ENCODE measurements at regions not wholly inside any gene's neighbourhood (a gene's known extent, or its start where the extent isn't known, plus 50 kb on each side); places are given as distances from the start of the nearest gene placed in this dataset.

DNA sequence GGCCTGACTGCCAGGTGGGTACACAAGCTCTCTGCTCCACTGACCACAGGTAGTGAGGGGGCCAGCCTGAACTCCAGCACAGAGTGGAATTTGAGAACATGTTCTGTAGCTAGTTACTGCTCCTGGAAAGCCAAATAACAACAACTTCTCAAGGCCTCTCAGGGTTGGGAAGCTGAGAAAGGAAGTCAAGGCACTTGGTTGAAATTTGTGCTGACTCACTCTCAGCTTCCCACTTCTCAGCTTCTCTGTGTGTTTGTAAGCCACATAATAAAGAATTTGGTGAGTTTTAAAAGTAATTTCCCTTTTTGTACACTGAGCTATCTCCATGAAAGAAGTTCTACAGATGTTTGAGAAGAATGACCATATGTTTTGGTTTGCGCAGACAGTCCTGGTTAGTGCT, 234.9 kb downstream of the KTN1 start:
- H3K36me3 Mint-ChIP-seq (ENCODE audit: insufficient read depth): no peaks in the 10 kb centered on the region
- no peak for DNase-seq (ENCODE audit: low spot score, unreplicated experiment)
- H3K27ac Mint-ChIP-seq: no peak overlapping the region
- TF ChIP-seq, protein P1, sequence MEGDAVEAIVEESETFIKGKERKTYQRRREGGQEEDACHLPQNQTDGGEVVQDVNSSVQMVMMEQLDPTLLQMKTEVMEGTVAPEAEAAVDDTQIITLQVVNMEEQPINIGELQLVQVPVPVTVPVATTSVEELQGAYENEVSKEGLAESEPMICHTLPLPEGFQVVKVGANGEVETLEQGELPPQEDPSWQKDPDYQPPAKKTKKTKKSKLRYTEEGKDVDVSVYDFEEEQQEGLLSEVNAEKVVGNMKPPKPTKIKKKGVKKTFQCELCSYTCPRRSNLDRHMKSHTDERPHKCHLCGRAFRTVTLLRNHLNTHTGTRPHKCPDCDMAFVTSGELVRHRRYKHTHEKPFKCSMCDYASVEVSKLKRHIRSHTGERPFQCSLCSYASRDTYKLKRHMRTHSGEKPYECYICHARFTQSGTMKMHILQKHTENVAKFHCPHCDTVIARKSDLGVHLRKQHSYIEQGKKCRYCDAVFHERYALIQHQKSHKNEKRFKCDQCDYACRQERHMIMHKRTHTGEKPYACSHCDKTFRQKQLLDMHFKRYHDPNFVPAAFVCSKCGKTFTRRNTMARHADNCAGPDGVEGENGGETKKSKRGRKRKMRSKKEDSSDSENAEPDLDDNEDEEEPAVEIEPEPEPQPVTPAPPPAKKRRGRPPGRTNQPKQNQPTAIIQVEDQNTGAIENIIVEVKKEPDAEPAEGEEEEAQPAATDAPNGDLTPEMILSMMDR (IDR thresholded peaks at IDR 0.05; ENCODE audit: unreplicated experiment): no peak
- no peaks in the 10 kb centered on the region for H3K27me3 Mint-ChIP-seq
- no peak overlapping the region for H3K4me3 Mint-ChIP-seq (ENCODE audit: low read depth)
- H3K9me3 Mint-ChIP-seq (ENCODE audit: low read depth): peaks cover 13% of the 10 kb centered on the region
- H3K4me1 Mint-ChIP-seq (ENCODE audit: low read depth): no peaks in the 10 kb centered on the region

DNA sequence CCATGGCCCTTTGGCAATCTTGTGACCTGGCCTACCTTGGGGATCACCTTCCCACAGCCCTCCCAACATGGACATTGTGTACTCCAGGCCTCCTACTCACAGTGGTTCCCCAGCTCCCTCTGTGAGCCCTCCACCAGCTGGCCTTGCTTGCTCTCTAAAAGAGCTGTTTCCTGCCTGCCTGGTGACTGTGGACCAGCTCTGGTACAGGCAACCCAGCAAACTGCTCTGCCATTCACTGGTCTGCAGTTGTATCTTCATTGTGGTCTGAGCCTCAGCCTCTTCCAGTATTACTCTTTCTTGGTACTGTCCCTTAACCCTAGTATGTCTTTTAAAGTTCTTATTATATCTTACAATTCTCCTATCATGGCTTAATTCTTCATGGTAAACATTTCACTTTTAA, 236.2 kb downstream of the KTN1 start:
- no peaks in the 10 kb centered on the region for H3K36me3 Mint-ChIP-seq (ENCODE audit: insufficient read depth)
- no peaks in the 10 kb centered on the region for H3K27me3 Mint-ChIP-seq
- H3K4me1 Mint-ChIP-seq (ENCODE audit: low read depth): no peaks in the 10 kb centered on the region
- no peak for DNase-seq (ENCODE audit: low spot score, unreplicated experiment)
- no peak overlapping the region for H3K27ac Mint-ChIP-seq
- H3K4me3 Mint-ChIP-seq (ENCODE audit: low read depth): no peak overlapping the region
- H3K9me3 Mint-ChIP-seq (ENCODE audit: low read depth): peaks cover 7% of the 10 kb centered on the region
- TF ChIP-seq, protein P1 (IDR thresholded peaks at IDR 0.05; ENCODE audit: unreplicated experiment): no peak

DNA sequence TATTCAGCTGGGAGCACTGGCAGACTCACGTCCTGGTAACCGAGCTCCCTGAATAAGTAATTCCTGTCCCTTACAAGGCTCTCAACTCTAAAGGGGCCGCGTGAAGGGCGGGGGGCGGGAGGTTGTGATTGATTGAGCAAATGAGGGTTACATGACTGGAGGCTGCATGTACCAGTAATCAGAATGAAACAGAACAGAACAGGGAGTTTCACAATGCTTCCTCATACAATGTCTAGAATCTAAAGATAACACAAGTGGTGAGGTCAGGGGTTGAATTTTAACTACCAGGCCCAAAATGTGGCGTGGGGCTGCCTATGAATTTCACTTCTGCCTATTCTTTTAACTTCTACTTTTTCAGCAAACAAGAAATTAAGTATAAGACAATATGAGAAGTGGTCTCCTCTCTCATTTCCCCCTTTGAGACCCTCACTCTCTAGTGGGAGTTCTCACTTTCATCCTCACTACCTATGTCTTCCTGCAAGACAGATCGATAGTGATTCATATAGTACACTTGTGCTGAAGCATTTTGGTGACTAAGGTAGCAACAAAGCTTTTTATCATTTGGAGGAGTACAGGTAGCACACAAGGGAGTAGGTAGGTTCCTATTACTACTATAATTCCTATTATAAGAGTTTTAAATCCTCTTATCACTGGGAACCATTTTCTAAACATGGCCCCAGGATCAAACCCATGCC, 239.8 kb downstream of the KTN1 start:
- H3K27me3 Mint-ChIP-seq: peaks cover 5% of the 10 kb centered on the region
- H3K9me3 Mint-ChIP-seq (ENCODE audit: low read depth): peaks cover 13% of the 10 kb centered on the region
- no peaks in the 10 kb centered on the region for H3K4me1 Mint-ChIP-seq (ENCODE audit: low read depth)
- H3K4me3 Mint-ChIP-seq (ENCODE audit: low read depth): no peak overlapping the region
- TF ChIP-seq, protein P1 (IDR thresholded peaks at IDR 0.05; ENCODE audit: unreplicated experiment): no peak
- DNase-seq (ENCODE audit: low spot score, unreplicated experiment): no peak
- H3K27ac Mint-ChIP-seq: no peak overlapping the region
- no peaks in the 10 kb centered on the region for H3K36me3 Mint-ChIP-seq (ENCODE audit: insufficient read depth)

DNA sequence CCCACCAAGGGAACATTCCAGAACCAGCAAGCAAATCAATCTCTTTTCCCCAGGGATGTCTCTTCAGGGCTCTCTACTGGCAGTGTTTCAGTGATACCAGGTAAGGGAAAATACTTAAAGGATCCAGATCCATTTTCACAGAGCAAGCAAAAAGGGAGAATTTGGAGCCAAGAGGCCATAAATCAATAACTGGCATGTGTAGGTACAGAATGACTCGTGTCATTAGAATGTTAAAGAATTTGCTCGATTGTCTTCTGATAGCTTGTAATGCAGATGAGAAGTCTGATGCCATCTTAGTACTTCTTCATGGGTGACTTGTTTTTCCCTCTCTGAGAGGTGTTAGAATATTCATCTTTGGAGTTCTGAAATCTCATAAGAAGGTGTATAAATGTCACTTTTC, 242.9 kb downstream of the KTN1 start:
- Mint-ChIP-seq H3K27ac (no peak overlapping the region), H3K4me1 (ENCODE audit: low read depth) (no peaks in the 10 kb centered on the region), H3K27me3 (peaks cover 12% of the 10 kb centered on the region), H3K9me3 (ENCODE audit: low read depth) (peaks cover 8% of the 10 kb centered on the region), H3K4me3 (ENCODE audit: low read depth) (no peak overlapping the region), H3K36me3 (ENCODE audit: insufficient read depth) (no peaks in the 10 kb centered on the region)
- TF ChIP-seq, protein P1 (IDR thresholded peaks at IDR 0.05; ENCODE audit: unreplicated experiment): no peak
- no peak for DNase-seq (ENCODE audit: low spot score, unreplicated experiment)

DNA sequence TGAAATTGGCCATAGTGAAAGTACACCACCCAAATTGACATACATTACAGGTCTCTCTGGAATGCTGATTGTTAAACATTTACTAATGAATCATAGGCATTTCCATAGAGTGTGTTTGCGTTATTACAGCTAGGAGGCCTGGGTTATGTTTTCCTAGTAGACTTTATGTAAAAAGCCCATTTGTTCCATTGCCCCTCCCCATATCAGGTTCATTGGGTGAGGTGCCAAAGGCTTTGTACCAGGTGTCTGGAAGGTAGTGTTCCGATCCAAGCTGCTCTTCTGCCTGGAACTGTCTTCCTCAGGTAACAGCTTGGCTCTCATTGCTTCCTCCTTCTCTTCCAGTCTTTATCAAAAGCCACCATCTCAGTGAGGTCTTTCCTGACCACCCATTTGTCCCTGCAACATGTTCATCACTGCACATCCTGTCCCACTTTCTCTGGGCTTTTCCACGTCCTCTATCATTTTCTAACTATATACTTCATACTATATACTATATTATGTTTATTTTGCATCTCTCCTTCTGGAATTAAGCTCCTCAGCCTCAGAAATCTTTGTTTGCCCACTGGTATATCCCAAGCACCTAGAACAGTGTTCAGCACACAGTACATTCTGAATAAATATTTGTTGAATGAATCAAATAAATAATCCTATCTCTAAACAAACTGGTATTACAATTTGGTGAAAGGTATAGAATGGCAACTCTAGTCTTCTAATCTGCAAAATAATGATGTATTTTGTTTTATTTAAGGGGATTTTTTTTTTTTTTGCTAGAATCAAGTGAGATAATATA, 252.3 kb downstream of the KTN1 start:
- Mint-ChIP-seq H3K9me3 (ENCODE audit: low read depth) (no peaks in the 10 kb centered on the region), H3K4me1 (ENCODE audit: low read depth) (peaks cover 7% of the 10 kb centered on the region), H3K27ac (no peak overlapping the region), H3K4me3 (ENCODE audit: low read depth) (no peak overlapping the region), H3K27me3 (peaks cover 3% of the 10 kb centered on the region), H3K36me3 (ENCODE audit: insufficient read depth) (no peaks in the 10 kb centered on the region)
- no peak for DNase-seq (ENCODE audit: low spot score, unreplicated experiment)
- TF ChIP-seq, protein P1 (IDR thresholded peaks at IDR 0.05; ENCODE audit: unreplicated experiment): no peak

Measured in progenitor cell of endocrine pancreas (in vitro differentiated cells).